ENCODE measurements at regions not wholly inside any gene's neighbourhood (a gene's known extent, or its start where the extent isn't known, plus 50 kb on each side); places are given as distances from the start of the nearest gene placed in this dataset.

GRCh38 chr2:209324281-209324680 is 99.6 kb upstream of the MAP2 start:
- TF ChIP-seq CTCF (IDR thresholded peaks at IDR 0.05; ENCODE audit: poor library complexity, severe bottlenecking) (no peak), EZH2 (IDR thresholded peaks at IDR 0.05; ENCODE audit: borderline replicate concordance, insufficient read depth, low read length, poor library complexity, severe bottlenecking) (no peak), EP300 (conservative IDR thresholded peaks at IDR 0.05; ENCODE audit: poor library complexity, severe bottlenecking) (no peak), POLR2AphosphoS5 (IDR thresholded peaks at IDR 0.05) (no peak), MXI1 (conservative IDR thresholded peaks at IDR 0.05; ENCODE audit: poor library complexity, severe bottlenecking) (no peak)
